BLaER1 treated with 17β-estradiol and CSF1 and Interleukin-3, amounts not matched to agents 10 nM and 100 nM (cell line): ENCODE measurements at regions not wholly inside any gene's neighbourhood (a gene's known extent, or its start where the extent isn't known, plus 50 kb on each side); places are given as distances from the start of the nearest gene placed in this dataset.

Experiments used
- H3K27ac ChIP-seq, 11 experiments: shearing (Covaris generic); formaldehyde crosslinking; 2 replicates each; pipeline ENCODE4 v1.8.1; 2022
- H3K27me3 ChIP-seq, 11 experiments: shearing (Covaris generic); formaldehyde crosslinking; 2 replicates each; pipeline ENCODE4 v1.8.1; 2022
- H3K36me3 ChIP-seq, 11 experiments: shearing (Covaris generic); formaldehyde crosslinking; 2 replicates each; pipeline ENCODE4 v1.8.1; 2022
- H3K4me1 ChIP-seq, 10 experiments: shearing (Covaris generic); formaldehyde crosslinking; 2 replicates each; pipeline ENCODE4 v1.8.1; 2022
- H3K4me2 ChIP-seq, 11 experiments: shearing (Covaris generic); formaldehyde crosslinking; 2 replicates each; pipeline ENCODE4 v1.8.1; 2022
- H3K4me3 ChIP-seq, 10 experiments: shearing (Covaris generic); formaldehyde crosslinking; 2 replicates each; pipeline ENCODE4 v1.8.1; 2022
- H3K9ac ChIP-seq, 11 experiments: shearing (Covaris generic); formaldehyde crosslinking; 2 replicates each; pipeline ENCODE4 v1.8.1; 2022
- H3K9me3 ChIP-seq, 11 experiments: shearing (Covaris generic); formaldehyde crosslinking; replicated peaks in 1 of 11; 2 replicates each; pipeline ENCODE4 v1.8.1; 2022
- H4K20me1 ChIP-seq, 11 experiments: shearing (Covaris generic); formaldehyde crosslinking; 2 replicates each; pipeline ENCODE4 v1.8.1; 2022
- Cebpa-rat ChIP-seq, 11 experiments: shearing (Covaris generic); IDR thresholded peaks; 2 replicates each; pipeline ENCODE4 v1.8.1; 2022

- H3K36me3 ChIP-seq: no peaks in the 10 kb centered on the region
- H3K9ac ChIP-seq: no peak overlapping the region
- no peaks in the 10 kb centered on the region for H4K20me1 ChIP-seq
- H3K9me3 ChIP-seq: no peaks in the 10 kb centered on the region; a peak in 3 of 22 replicates
- peaks cover 0 to 5% (median 0%) of the 10 kb centered on the region in 11 experiments; a peak in 1 of 22 replicates for H3K27me3 ChIP-seq
- no peak overlapping the region for H3K27ac ChIP-seq
- no peak overlapping the region for H3K4me3 ChIP-seq
- H3K4me2 ChIP-seq: no peak overlapping the region
- no peak for TF ChIP-seq Cebpa-rat (IDR thresholded peaks at IDR 0.05)
- peaks cover 8 to 19% (median 13%) of the 10 kb centered on the region in 10 experiments; a peak in 19 of 20 replicates for H3K4me1 ChIP-seq
These were observed 107.6 kb upstream of the FAM9B start for GRCh38 chrX:9141496-9141895.

DNA sequence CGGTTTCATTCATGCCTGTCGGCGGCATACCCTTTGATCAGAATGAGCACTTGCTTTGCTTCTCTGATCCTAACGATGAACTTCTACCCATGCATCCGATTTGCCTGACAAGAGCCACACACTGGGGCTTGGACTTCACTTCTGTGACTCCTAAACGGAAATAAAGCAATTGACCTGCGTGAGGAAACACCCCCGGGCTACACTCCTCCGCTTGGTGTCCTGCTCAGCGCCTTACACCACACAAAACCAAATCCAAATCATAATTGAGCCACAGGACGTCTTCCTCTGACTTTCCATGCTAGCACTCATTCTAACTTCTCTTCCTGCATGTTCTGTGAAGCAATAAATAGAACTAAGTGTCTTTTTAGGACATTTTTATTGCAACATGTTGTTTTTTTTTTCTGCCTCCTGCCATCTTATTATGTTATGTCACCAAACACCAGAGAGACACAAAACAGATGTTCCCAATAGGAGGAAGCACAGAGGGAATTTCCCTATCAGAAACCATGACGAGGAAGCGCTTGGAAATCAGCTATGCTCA is 110.8 kb upstream of the FAM9B start:
- Histone ChIP-seq H3K9me3 (peaks cover 0 to 5% (median 0%) of the 10 kb centered on the region in 11 experiments; a peak in 4 of 22 replicates), H3K27ac (0 out of 22 replicates have a peak overlapping the region, but pooled peaks of 1 of the 11 experiments have one; percentile 43), H3K36me3 (no peaks in the 10 kb centered on the region), H3K4me2 (peak overlapping the region; percentile 26 to 78 (median 40); a peak in 21 of 22 replicates), H3K9ac (no peak overlapping the region), H4K20me1 (no peaks in the 10 kb centered on the region), H3K4me1 (peaks cover 8 to 17% (median 13%) of the 10 kb centered on the region in 10 experiments; a peak in 19 of 20 replicates), H3K4me3 (no peak overlapping the region), H3K27me3 (peaks cover 0 to 15% (median 0%) of the 10 kb centered on the region in 11 experiments; a peak in 2 of 22 replicates)
- TF ChIP-seq Cebpa-rat (IDR thresholded peaks at IDR 0.05): peak in 2 of 11 experiments; percentile 25 to 28; a peak in 1 of 22 replicates

DNA sequence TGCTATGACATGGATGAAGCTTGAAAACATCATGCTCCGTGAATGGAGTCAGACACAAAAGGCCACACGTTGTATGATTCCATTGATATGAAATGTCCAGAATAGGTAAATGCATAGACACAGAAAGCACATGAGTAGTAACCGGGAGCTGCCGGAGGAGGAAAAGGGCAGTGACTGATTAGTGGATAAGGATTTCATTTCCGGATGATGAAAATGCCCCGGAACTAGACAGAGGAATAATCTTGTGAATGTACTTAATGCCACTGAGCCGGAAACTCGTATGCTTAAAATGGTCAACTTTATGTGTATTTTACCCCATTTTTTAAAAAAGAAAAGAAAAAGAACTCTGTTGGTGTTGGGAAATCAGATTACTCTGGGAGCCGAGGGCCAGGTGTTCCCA is 112.7 kb upstream of the FAM9B start:
- Histone ChIP-seq H3K9ac (no peak overlapping the region), H3K36me3 (0 out of 22 replicates have a peak, but pooled peaks cover 0 to 3% (median 0%) of the 10 kb centered on the region in 11 experiments), H3K4me2 (no peak overlapping the region), H3K27ac (no peak overlapping the region), H3K9me3 (peaks cover 9 to 24% (median 16%) of the 10 kb centered on the region in 11 experiments), H3K4me3 (no peak overlapping the region), H3K4me1 (peaks cover 8 to 17% (median 13%) of the 10 kb centered on the region in 10 experiments; a peak in 19 of 20 replicates), H4K20me1 (no peaks in the 10 kb centered on the region), H3K27me3 (peaks cover 0 to 15% (median 0%) of the 10 kb centered on the region in 11 experiments; a peak in 1 of 22 replicates)
- no peak for TF ChIP-seq Cebpa-rat (IDR thresholded peaks at IDR 0.05)

DNA sequence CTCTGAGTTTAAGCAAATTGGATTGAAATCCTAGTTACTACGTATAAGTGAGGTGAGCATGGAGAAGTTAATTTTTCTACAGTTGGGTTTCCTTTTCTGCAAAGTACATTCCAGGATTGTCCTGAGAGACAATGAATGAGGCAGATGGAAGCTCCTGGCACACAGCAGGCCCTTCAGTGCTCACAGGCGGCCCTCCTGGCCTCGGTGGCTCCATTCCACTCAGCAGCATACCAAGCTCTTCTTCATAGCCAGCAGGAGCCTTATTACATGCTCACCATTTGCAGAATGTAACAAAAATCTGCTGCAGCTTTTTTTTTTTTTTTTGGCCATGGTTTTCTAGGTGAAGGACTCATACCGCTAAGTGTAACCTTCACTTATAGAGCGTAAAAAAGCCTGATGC is 113.2 kb upstream of the FAM9B start:
- Histone ChIP-seq H3K4me1 (peaks cover 11 to 21% (median 13%) of the 10 kb centered on the region in 10 experiments; a peak in 19 of 20 replicates), H3K9me3 (peaks cover 13 to 28% (median 20%) of the 10 kb centered on the region in 11 experiments), H3K27ac (no peak overlapping the region), H3K27me3 (peaks cover 0 to 15% (median 0%) of the 10 kb centered on the region in 11 experiments; a peak in 1 of 22 replicates), H3K36me3 (0 out of 22 replicates have a peak, but pooled peaks cover 0 to 3% (median 0%) of the 10 kb centered on the region in 11 experiments), H3K4me2 (no peak overlapping the region), H3K9ac (no peak overlapping the region), H4K20me1 (no peaks in the 10 kb centered on the region), H3K4me3 (no peak overlapping the region)
- TF ChIP-seq Cebpa-rat (IDR thresholded peaks at IDR 0.05): no peak

GRCh38 chrX:9147726-9148125 is 113.8 kb upstream of the FAM9B start:
- no peak overlapping the region for H3K4me3 ChIP-seq
- H4K20me1 ChIP-seq: no peaks in the 10 kb centered on the region

GRCh38 chrX:9148615-9149399 is 114.9 kb upstream of the FAM9B start:
- Histone ChIP-seq H3K4me1 (peaks cover 12 to 32% (median 22%) of the 10 kb centered on the region in 10 experiments), H3K27me3 (peaks cover 0 to 15% (median 0%) of the 10 kb centered on the region in 11 experiments; a peak in 1 of 22 replicates), H3K36me3 (0 out of 22 replicates have a peak, but pooled peaks cover 0 to 3% (median 0%) of the 10 kb centered on the region in 11 experiments), H3K9ac (no peak overlapping the region), H3K4me2 (no peak overlapping the region), H3K9me3 (peaks cover 20 to 36% (median 27%) of the 10 kb centered on the region in 11 experiments), H4K20me1 (no peaks in the 10 kb centered on the region), H3K27ac (no peak overlapping the region), H3K4me3 (no peak overlapping the region)
- TF ChIP-seq Cebpa-rat (IDR thresholded peaks at IDR 0.05): no peak

More at GRCh38 chrX:9147726-9148125, 113.8 kb upstream of the FAM9B start:
- no peak for TF ChIP-seq Cebpa-rat (IDR thresholded peaks at IDR 0.05)
- peaks cover 11 to 25% (median 14%) of the 10 kb centered on the region in 10 experiments; a peak in 19 of 20 replicates for H3K4me1 ChIP-seq
- H3K36me3 ChIP-seq: 0 out of 22 replicates have a peak, but pooled peaks cover 0 to 3% (median 0%) of the 10 kb centered on the region in 11 experiments
- H3K9me3 ChIP-seq: peaks cover 19 to 34% (median 26%) of the 10 kb centered on the region in 11 experiments
- no peak overlapping the region for H3K27ac ChIP-seq
- H3K9ac ChIP-seq: no peak overlapping the region
- no peak overlapping the region for H3K4me2 ChIP-seq
- peaks cover 0 to 15% (median 0%) of the 10 kb centered on the region in 11 experiments; a peak in 1 of 22 replicates for H3K27me3 ChIP-seq

- no peak overlapping the region for H3K4me3 ChIP-seq
- H3K27me3 ChIP-seq: peaks cover 0 to 11% (median 0%) of the 10 kb centered on the region in 11 experiments; a peak in 1 of 22 replicates
- H3K9ac ChIP-seq: no peak overlapping the region
- no peak overlapping the region for H3K4me2 ChIP-seq
- H3K9me3 ChIP-seq: peaks cover 23 to 44% (median 34%) of the 10 kb centered on the region in 11 experiments
- 0 out of 22 replicates have a peak, but pooled peaks cover 0 to 3% (median 0%) of the 10 kb centered on the region in 11 experiments for H3K36me3 ChIP-seq
- H3K27ac ChIP-seq: no peak overlapping the region
- no peak for TF ChIP-seq Cebpa-rat (IDR thresholded peaks at IDR 0.05)
- no peaks in the 10 kb centered on the region for H4K20me1 ChIP-seq
- H3K4me1 ChIP-seq: peaks cover 5 to 25% (median 18%) of the 10 kb centered on the region in 10 experiments
These were observed 115.7 kb upstream of the FAM9B start for GRCh38 chrX:9149501-9150245.

GRCh38 chrX:9151772-9152307 is 117.9 kb upstream of the FAM9B start:
- Histone ChIP-seq H3K4me2 (peak overlapping the region in 4 of 11 experiments; percentile 24 to 49 (median 38); a peak in 6 of 22 replicates), H3K36me3 (0 out of 22 replicates have a peak, but pooled peaks cover 0 to 3% (median 0%) of the 10 kb centered on the region in 11 experiments), H3K9me3 (peaks cover 27 to 47% (median 38%) of the 10 kb centered on the region in 11 experiments), H3K9ac (no peak overlapping the region), H3K4me3 (0 out of 20 replicates have a peak overlapping the region, but pooled peaks of 1 of the 10 experiments have one; percentile 10), H3K27ac (0 out of 22 replicates have a peak overlapping the region, but pooled peaks of 1 of the 11 experiments have one; percentile 20), H3K4me1 (peaks cover 0 to 28% (median 13%) of the 10 kb centered on the region in 10 experiments; a peak in 16 of 20 replicates), H4K20me1 (no peaks in the 10 kb centered on the region), H3K27me3 (peaks cover 0 to 10% (median 0%) of the 10 kb centered on the region in 11 experiments; a peak in 1 of 22 replicates)
- no peak for TF ChIP-seq Cebpa-rat (IDR thresholded peaks at IDR 0.05)
